K562 (cell line): ENCODE measurements at regions not wholly inside any gene's neighbourhood (a gene's known extent, or its start where the extent isn't known, plus 50 kb on each side); places are given as distances from the start of the nearest gene placed in this dataset.
A peak's percentile ranks its signal among the peaks of the same experiment; 100 is the strongest.

Experiments
- ATAC-seq: fragments of 200-7000 bp; cut with Tn5 transposase; 3 replicates; pipeline ENCODE4 v1.9.1; 2020; ENCODE audit warnings: moderate library complexity
- BruUV-seq: library from RNA; stranded (reverse); fragments of 400-500 nt; replicated peaks from 2 replicates; lab custom pipeline; 2021; lab: Mats Ljungman, UMichigan
- CTCF ChIA-PET: fragments of 300-600 bp; formaldehyde crosslinking; extraction: SDS; loops from one replicate; lab custom pipeline; 2021; ENCODE audit warnings: low intra/inter-chr PET ratio; lab: Yijun Ruan, JAX
- POLR2A ChIA-PET: fragments of 300-600, 350-650 bp; sonication (Branson Sonifier 250); formaldehyde crosslinking; extraction: SDS; loops from one replicate; lab custom pipeline; 2021; ENCODE audit warnings: antibody characterized with exemption, inconsistent platforms; lab: Yijun Ruan, JAX
- DNase-seq, 4 experiments: peaks; one replicate each; pipeline versions ENCODE4 v3.0.0 to v3.0.0-alpha.2; 2011 to 2018; ENCODE audit warnings: low spot score in 3 of 4, mixed read lengths in 3 of 4; ENCODE audit errors: extremely low read depth in 1 of 4
- FAIRE-seq: peaks from 2 replicates; lab custom pipeline; 2011; peaks lifted over from hg19 to GRCh38; lab: Jason Lieb, UNC
- H2AFZ ChIP-seq: 2 replicates; pipeline ENCODE4 v1.6.0; 2011; ENCODE audit warnings: low read depth, low read length, control low read depth, inconsistent platforms
- H3K27ac ChIP-seq: fragments of 200-600 bp; 3 replicates; pipeline ENCODE4 v1.8.0; 2011; ENCODE audit warnings: low read depth, mild to moderate bottlenecking, control low read depth, inconsistent platforms, low read length, moderate library complexity, mixed read lengths; ENCODE audit errors: extremely low read depth
- H3K27me3 ChIP-seq, 2 experiments: fragments of 300-600 bp in 1 of 2; 2 replicates in 1 of 2; 3 replicates in 1 of 2; pipeline versions ENCODE4 v1.6.0 to v1.8.0; 2011; ENCODE audit warnings: inconsistent platforms in 2 of 2, low read length in 2 of 2, mild to moderate bottlenecking in 1 of 2, mixed read lengths in 1 of 2, moderate library complexity in 1 of 2; ENCODE audit not compliant: control insufficient read depth in 2 of 2, insufficient read depth in 2 of 2
- H3K36me3 ChIP-seq: fragments of 300-600 bp; 3 replicates; pipeline ENCODE4 v1.8.0; 2011; ENCODE audit warnings: mild to moderate bottlenecking, low read length, inconsistent platforms; ENCODE audit not compliant: control insufficient read depth, insufficient read depth
- H3K4me1 ChIP-seq, 2 experiments: fragments of 200-600 bp in 1 of 2; replicated peaks in 1 of 2; 2 replicates in 1 of 2; 3 replicates in 1 of 2; pipeline versions ENCODE4 v1.5.1 to v1.8.0; 2011; ENCODE audit warnings: inconsistent platforms in 2 of 2, low read length in 2 of 2, mild to moderate bottlenecking in 1 of 2, mixed read lengths in 1 of 2, moderate library complexity in 1 of 2; ENCODE audit not compliant: control insufficient read depth in 2 of 2, insufficient read depth in 2 of 2
- H3K4me2 ChIP-seq: 2 replicates; pipeline ENCODE4 v1.6.1; 2011; ENCODE audit warnings: low read length, control low read depth, inconsistent platforms, mixed read lengths; ENCODE audit not compliant: insufficient read depth
- H3K4me3 ChIP-seq: fragments of 200-600 bp; sonication (generic), shearing (Covaris generic); 2 replicates; pipeline ENCODE4 v1.5.1; 2016; ENCODE audit warnings: control low read depth, inconsistent platforms
- H3K79me2 ChIP-seq: fragments of 200-600 bp; 3 replicates; pipeline ENCODE4 v1.8.0; 2011; ENCODE audit warnings: low read length, inconsistent platforms; ENCODE audit not compliant: control insufficient read depth, insufficient read depth
- H3K9ac ChIP-seq, 2 experiments: 2 replicates each; pipeline versions ENCODE4 v1.6.0 to v1.6.1; 2011; ENCODE audit warnings: low read depth in 2 of 2, low read length in 2 of 2, control low read depth in 1 of 2, inconsistent platforms in 1 of 2, mild to moderate bottlenecking in 1 of 2, mixed read lengths in 1 of 2; ENCODE audit not compliant: insufficient read depth in 1 of 2
- H3K9me1 ChIP-seq: one replicate; pipeline ENCODE4 v1.6.0; 2011; ENCODE audit warnings: inconsistent platforms, mild to moderate bottlenecking, low read length, moderate library complexity; ENCODE audit not compliant: control insufficient read depth, insufficient read depth
- H3K9me3 ChIP-seq: replicated peaks from 2 replicates; pipeline ENCODE4 v1.5.1; 2011; ENCODE audit warnings: low read depth, low read length, inconsistent platforms; ENCODE audit not compliant: control insufficient read depth, insufficient read depth
- H4K20me1 ChIP-seq: replicated peaks from 2 replicates; pipeline ENCODE4 v1.6.1; 2011; ENCODE audit warnings: low read length, inconsistent platforms, mixed read lengths; ENCODE audit not compliant: control insufficient read depth, insufficient read depth
- CTCF ChIP-seq, 3 experiments: IDR thresholded peaks in 2 of 3; conservative IDR thresholded peaks in 1 of 3; 2 replicates each; pipeline ENCODE4 v1.5.1; 2011 to 2012; ENCODE audit warnings: low read length in 3 of 3, mild to moderate bottlenecking in 3 of 3, control low read depth in 2 of 3, improper control_type of control experiment in 1 of 3, inconsistent platforms in 1 of 3, low read depth in 1 of 3, mixed read lengths in 1 of 3, moderate library complexity in 1 of 3; ENCODE audit not compliant: insufficient read depth in 2 of 3
- NR3C1 ChIP-seq: sonication (generic); formaldehyde crosslinking; IDR thresholded peaks from 2 replicates; pipeline ENCODE4 v1.8.1; 2022; ENCODE audit warnings: missing genetic modification reagents
- WGBS: fragments of 100-300 bp; shearing (Covaris generic); methylation state at CpG from one replicate; pipeline ENCODE4 v1.1.6; 2016; ENCODE audit warnings: low coverage, mixed read lengths; ENCODE audit not compliant: insufficient coverage; ENCODE audit errors: missing lambda C conversion rate; 5-methylcytosine and 5-hydroxymethylcytosine counted together
- in situ Hi-C: fragments of 300-500 bp; cut with MboI; formaldehyde crosslinking; loops from 4 replicates; pipeline ENCODE4 v1.15.0; 2018; ENCODE audit warnings: inconsistent platforms, mixed read lengths
- intact Hi-C: fragments of 100-400 bp; cut with micrococcal nuclease; formaldehyde crosslinking; loops from 2 replicates; pipeline ENCODE4 v1.14.2; 2022

- 0 out of 3 replicates have a peak, but pooled peaks have one; percentile 34 for ATAC-seq
- peaks cover 0 to 8% of the 10 kb centered on the region in 2 experiments; a peak in 2 of 5 replicates for H3K4me1 ChIP-seq
- DNase-seq, result peak in 2 of 4 experiments; percentile 23 to 24
- no peak overlapping the region for H3K9ac ChIP-seq
- in situ Hi-C loops (no loop called here), intact Hi-C loops (no loop called here)
- POLR2A ChIA-PET, result no interaction called here
- no peak for FAIRE-seq
- peak in 2 of 3 experiments; percentile 19 to 20; a peak in 1 of 6 replicates for TF ChIP-seq CTCF (IDR thresholded peaks at IDR 0.05 in 2 of 3, conservative IDR thresholded peaks at IDR 0.05 in 1 of 3; ENCODE audit: insufficient read depth in 2 of 3, low read depth in 1 of 3, low read length in 3 of 3)
- no peak for TF ChIP-seq NR3C1 (CRISPR knock-in tag)
- CTCF ChIA-PET, result no interaction called here
- no peak overlapping the region for H3K27ac ChIP-seq
- H3K4me2 ChIP-seq, result no peak overlapping the region
- no peaks in the 10 kb centered on the region for H3K36me3 ChIP-seq
- H3K27me3 ChIP-seq, result peaks cover 6 to 22% of the 10 kb centered on the region in 2 experiments; a peak in 3 of 5 replicates
- no peaks in the 10 kb centered on the region for H3K79me2 ChIP-seq
- no peaks in the 10 kb centered on the region for H3K9me3 ChIP-seq
- WGBS, result 0% methylated on average over 3 of the region's 6 CpGs
- H3K4me3 ChIP-seq, result no peak overlapping the region
- no peaks in the 10 kb centered on the region for H3K9me1 ChIP-seq
- H2AFZ ChIP-seq, result no peak overlapping the region
- H4K20me1 ChIP-seq, result no peaks in the 10 kb centered on the region
- BruUV-seq, result no TSS peak
These were observed 89.5 kb downstream of the SNX5 start for GRCh38 chr20:17878912-17879602.
